Endodermal cell (in vitro differentiated cells): ENCODE measurements at regions not wholly inside any gene's neighbourhood (a gene's known extent, or its start where the extent isn't known, plus 50 kb on each side); places are given as distances from the start of the nearest gene placed in this dataset.

ENCODE experiments used
- DNase-seq: peaks from one replicate; pipeline ENCODE4 v3.0.0-alpha.2; 2017
- H3K27ac ChIP-seq: 2 replicates; pipeline ENCODE4 v1.5.1; 2013; ENCODE audit warnings: mild to moderate bottlenecking, low read depth, low read length, moderate library complexity
- H3K27me3 ChIP-seq: 2 replicates; pipeline ENCODE4 v1.6.1; 2013; ENCODE audit warnings: mild to moderate bottlenecking, low read length, moderate library complexity; ENCODE audit not compliant: insufficient read depth, control insufficient read depth, poor library complexity, severe bottlenecking
- H3K36me3 ChIP-seq: 2 replicates; pipeline ENCODE4 v1.7.0; 2013; ENCODE audit warnings: mild to moderate bottlenecking, low read length, moderate library complexity; ENCODE audit not compliant: control insufficient read depth, insufficient read depth
- H3K4me1 ChIP-seq: one replicate; pipeline ENCODE4 v1.7.0; 2013; ENCODE audit warnings: low read length; ENCODE audit not compliant: control insufficient read depth, insufficient read depth
- H3K4me3 ChIP-seq: 2 replicates; pipeline ENCODE4 v1.5.1; 2013; ENCODE audit warnings: mild to moderate bottlenecking, low read length, moderate library complexity
- H3K9ac ChIP-seq: 2 replicates; pipeline ENCODE4 v1.6.1; 2013; ENCODE audit warnings: mild to moderate bottlenecking, low read length, moderate library complexity; ENCODE audit not compliant: poor library complexity, severe bottlenecking; ENCODE audit errors: extremely low read depth
- H3K9me3 ChIP-seq: 2 replicates; pipeline ENCODE4 v1.6.1; 2013; ENCODE audit warnings: mild to moderate bottlenecking, low read length, moderate library complexity; ENCODE audit not compliant: control insufficient read depth
- H3K27ac Mint-ChIP-seq: 2 replicates; pipeline ENCODE4 v1.8.0; 2020; ENCODE audit warnings: mixed read lengths
- H3K27me3 Mint-ChIP-seq: 2 replicates; pipeline ENCODE4 v1.8.0; 2021; ENCODE audit warnings: mild to moderate bottlenecking, mixed read lengths; ENCODE audit not compliant: insufficient read depth
- H3K36me3 Mint-ChIP-seq: 2 replicates; pipeline ENCODE4 v1.8.0; 2020; ENCODE audit warnings: low read depth, mixed read lengths
- H3K4me1 Mint-ChIP-seq: 2 replicates; pipeline ENCODE4 v1.8.0; 2020; ENCODE audit warnings: mixed read lengths
- H3K4me3 Mint-ChIP-seq: 2 replicates; pipeline ENCODE4 v1.8.0; 2020; ENCODE audit warnings: mild to moderate bottlenecking, moderate library complexity, mixed read lengths
- H3K9me3 Mint-ChIP-seq: 2 replicates; pipeline ENCODE4 v1.8.0; 2020; ENCODE audit warnings: mild to moderate bottlenecking, mixed read lengths
- WGBS, 2 experiments: methylation state at CpG; one replicate each; pipeline versions ENCODE4 v1.1.5 to v1.1.7; 2013; ENCODE audit warnings: missing lambda C conversion rate in 2 of 2, mixed read lengths in 1 of 2; ENCODE audit not compliant: insufficient coverage in 1 of 2, insufficient read length in 1 of 2; 5-methylcytosine and 5-hydroxymethylcytosine counted together
- TF ChIP-seq, protein P1 (sequence below): fragments of 200-600 bp; sonication (generic); conservative IDR thresholded peaks from 2 replicates; pipeline ENCODE4 v1.5.0; 2021; ENCODE audit warnings: antibody characterized with exemption, mild to moderate bottlenecking

DNA sequence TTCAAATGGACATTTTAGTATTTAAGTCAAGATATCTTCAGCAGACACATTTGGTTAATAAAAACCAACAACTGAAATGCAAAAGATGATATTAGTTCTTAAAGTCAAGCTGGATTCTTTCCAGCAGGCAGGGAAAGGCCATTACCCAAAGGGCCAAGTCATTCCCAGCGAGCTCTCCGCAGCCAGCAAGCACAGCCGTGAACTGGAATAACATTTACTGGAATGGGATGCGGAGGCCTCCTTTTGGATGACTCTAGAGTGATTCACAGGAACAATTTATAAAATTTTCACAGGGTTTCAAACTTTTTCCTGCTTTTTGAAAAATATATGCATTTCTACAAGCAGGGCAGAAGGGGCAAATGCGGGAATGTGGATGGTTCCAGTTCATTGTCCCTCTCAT is 76.6 kb upstream of the DAB2 start:
- TF ChIP-seq, protein P1, sequence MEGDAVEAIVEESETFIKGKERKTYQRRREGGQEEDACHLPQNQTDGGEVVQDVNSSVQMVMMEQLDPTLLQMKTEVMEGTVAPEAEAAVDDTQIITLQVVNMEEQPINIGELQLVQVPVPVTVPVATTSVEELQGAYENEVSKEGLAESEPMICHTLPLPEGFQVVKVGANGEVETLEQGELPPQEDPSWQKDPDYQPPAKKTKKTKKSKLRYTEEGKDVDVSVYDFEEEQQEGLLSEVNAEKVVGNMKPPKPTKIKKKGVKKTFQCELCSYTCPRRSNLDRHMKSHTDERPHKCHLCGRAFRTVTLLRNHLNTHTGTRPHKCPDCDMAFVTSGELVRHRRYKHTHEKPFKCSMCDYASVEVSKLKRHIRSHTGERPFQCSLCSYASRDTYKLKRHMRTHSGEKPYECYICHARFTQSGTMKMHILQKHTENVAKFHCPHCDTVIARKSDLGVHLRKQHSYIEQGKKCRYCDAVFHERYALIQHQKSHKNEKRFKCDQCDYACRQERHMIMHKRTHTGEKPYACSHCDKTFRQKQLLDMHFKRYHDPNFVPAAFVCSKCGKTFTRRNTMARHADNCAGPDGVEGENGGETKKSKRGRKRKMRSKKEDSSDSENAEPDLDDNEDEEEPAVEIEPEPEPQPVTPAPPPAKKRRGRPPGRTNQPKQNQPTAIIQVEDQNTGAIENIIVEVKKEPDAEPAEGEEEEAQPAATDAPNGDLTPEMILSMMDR = no peak
- Histone ChIP-seq H3K4me3 (no peak overlapping the region), H3K36me3 (no peaks in the 10 kb centered on the region), H3K9me3 (no peaks in the 10 kb centered on the region), H3K27ac (no peak overlapping the region), H3K27me3 (no peaks in the 10 kb centered on the region), H3K9ac (no peak overlapping the region), H3K4me1 (peaks cover 5% of the 10 kb centered on the region)
- no peaks in the 10 kb centered on the region for H3K36me3 Mint-ChIP-seq
- H3K27ac Mint-ChIP-seq = no peak overlapping the region
- no peaks in the 10 kb centered on the region for H3K9me3 Mint-ChIP-seq
- no peaks in the 10 kb centered on the region for H3K27me3 Mint-ChIP-seq
- no peak overlapping the region for H3K4me3 Mint-ChIP-seq
- WGBS, 2 experiments = 96 to 97% methylated on average over 5 of the region's 5 CpGs
- DNase-seq = no peak
- peaks cover 6% of the 10 kb centered on the region for H3K4me1 Mint-ChIP-seq

DNA sequence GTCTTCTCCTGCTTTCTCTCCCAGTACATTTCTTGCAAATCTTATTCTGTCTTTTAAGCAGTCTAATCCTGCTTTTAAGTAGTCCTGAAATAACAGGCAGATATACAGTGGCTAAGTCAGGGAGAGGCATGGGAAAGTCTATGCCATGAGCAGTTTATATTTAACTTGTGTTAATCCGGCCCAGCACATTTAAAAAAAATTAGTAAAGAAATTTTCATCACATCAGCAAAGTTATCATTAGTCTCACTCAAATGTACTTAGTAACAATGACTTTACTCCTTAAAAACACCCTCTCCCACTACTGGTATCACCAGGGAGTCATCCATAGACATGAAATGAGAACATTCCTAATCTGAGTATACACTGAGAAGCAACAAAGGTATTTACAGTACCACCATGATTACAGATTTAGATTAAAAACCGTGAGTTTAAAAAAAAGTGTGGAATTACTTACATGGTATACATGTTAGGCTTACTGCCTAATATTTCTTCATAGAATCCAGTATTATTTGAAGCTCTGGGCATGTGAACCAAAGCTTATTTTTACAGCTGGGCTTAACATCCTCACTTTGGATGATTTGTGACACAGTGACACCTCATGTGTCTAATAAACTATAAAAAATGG is 75.9 kb upstream of the DAB2 start:
- H3K27me3 ChIP-seq = no peaks in the 10 kb centered on the region
- 69 to 80% methylated on average over 2 of the region's 2 CpGs for WGBS, 2 experiments
- H3K9me3 ChIP-seq = no peaks in the 10 kb centered on the region
- Mint-ChIP-seq H3K4me3 (no peak overlapping the region), H3K9me3 (no peaks in the 10 kb centered on the region), H3K27me3 (no peaks in the 10 kb centered on the region), H3K4me1 (peaks cover 6% of the 10 kb centered on the region), H3K36me3 (no peaks in the 10 kb centered on the region), H3K27ac (no peak overlapping the region)
- TF ChIP-seq, protein P1 = no peak
- H3K36me3 ChIP-seq = no peaks in the 10 kb centered on the region
- no peak overlapping the region for H3K4me3 ChIP-seq
- no peak for DNase-seq
- H3K4me1 ChIP-seq = peaks cover 5% of the 10 kb centered on the region
- H3K9ac ChIP-seq = no peak overlapping the region
- no peak overlapping the region for H3K27ac ChIP-seq

DNA sequence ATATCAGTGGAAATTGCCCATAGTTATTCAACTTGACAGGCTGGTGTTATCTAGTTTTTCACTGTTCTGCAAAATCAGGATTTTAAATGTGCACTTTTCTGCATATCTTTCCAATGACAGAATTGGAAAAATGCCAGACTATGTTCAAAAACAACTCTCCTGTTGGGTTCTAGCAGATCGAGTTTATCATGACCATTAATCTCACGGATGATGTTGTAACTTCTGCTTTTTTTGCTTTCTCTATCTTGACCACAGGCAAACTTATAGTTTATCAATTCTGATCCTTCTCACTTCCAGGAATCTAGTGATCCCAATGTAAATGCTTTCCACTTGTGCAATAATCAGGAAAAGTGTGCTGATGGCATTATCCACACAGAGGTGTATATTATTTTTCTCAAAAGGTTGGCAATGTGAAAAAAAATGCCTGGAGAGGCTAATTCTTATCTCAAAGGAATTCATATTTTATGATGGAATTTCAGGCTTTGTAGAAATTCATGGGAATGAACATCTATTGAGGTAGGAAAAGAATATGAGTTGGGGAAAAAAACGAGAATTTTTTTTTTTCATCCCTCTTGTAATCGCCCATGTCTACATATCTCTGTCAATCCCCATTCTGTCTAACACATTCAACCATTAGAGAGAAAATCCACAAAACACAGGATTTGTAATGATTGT is 73.6 kb upstream of the DAB2 start:
- no peak overlapping the region for H3K27ac ChIP-seq
- H3K9me3 ChIP-seq = no peaks in the 10 kb centered on the region
- no peaks in the 10 kb centered on the region for H3K27me3 Mint-ChIP-seq
- H3K9ac ChIP-seq = no peak overlapping the region
- H3K27ac Mint-ChIP-seq = no peak overlapping the region
- no peaks in the 10 kb centered on the region for H3K27me3 ChIP-seq
- no peaks in the 10 kb centered on the region for H3K36me3 ChIP-seq
- WGBS, 2 experiments = 82 to 94% methylated on average over 2 of the region's 4 CpGs
- peaks cover 6% of the 10 kb centered on the region for H3K4me1 Mint-ChIP-seq
- TF ChIP-seq, protein P1 = no peak
- no peak overlapping the region for H3K4me3 ChIP-seq
- no peak overlapping the region for H3K4me3 Mint-ChIP-seq
- peaks cover 8% of the 10 kb centered on the region for H3K4me1 ChIP-seq
- no peaks in the 10 kb centered on the region for H3K36me3 Mint-ChIP-seq
- no peaks in the 10 kb centered on the region for H3K9me3 Mint-ChIP-seq
- DNase-seq = no peak
